ENCODE measurements at regions not wholly inside any gene's neighbourhood (a gene's known extent, or its start where the extent isn't known, plus 50 kb on each side); places are given as distances from the start of the nearest gene placed in this dataset.

- no peak for DNase-seq (ENCODE audit: low read depth)
- Histone ChIP-seq H3K27me3 (ENCODE audit: control insufficient read depth, insufficient read depth, low read length) (no peaks in the 10 kb centered on the region), H3K4me3 (ENCODE audit: low read depth, low read length) (no peak overlapping the region), H3K36me3 (ENCODE audit: control insufficient read depth, insufficient read depth, low read length) (no peaks in the 10 kb centered on the region)
- POLR2A ChIA-PET: no interaction called here
- TF ChIP-seq CTCF (IDR thresholded peaks at IDR 0.05; ENCODE audit: insufficient read depth, low read depth, low read length): no peak
- CTCF ChIA-PET: no interaction called here
Measured at GRCh38 chr3:24863215-24863614, 368.6 kb upstream of the THRB start.

- DNase-seq (ENCODE audit: low read depth): no peak
- ChIA-PET CTCF (no interaction called here), POLR2A (no interaction called here)
- TF ChIP-seq CTCF (IDR thresholded peaks at IDR 0.05; ENCODE audit: insufficient read depth, low read depth, low read length): no peak
- no peaks in the 10 kb centered on the region for H3K36me3 ChIP-seq (ENCODE audit: control insufficient read depth, insufficient read depth, low read length)
- no peak overlapping the region for H3K4me3 ChIP-seq (ENCODE audit: low read depth, low read length)
- H3K27me3 ChIP-seq (ENCODE audit: control insufficient read depth, insufficient read depth, low read length): no peaks in the 10 kb centered on the region
Measured at GRCh38 chr3:24867783-24868182, 373.1 kb upstream of the THRB start.

- no peaks in the 10 kb centered on the region for H3K36me3 ChIP-seq (ENCODE audit: control insufficient read depth, insufficient read depth, low read length)
- H3K27me3 ChIP-seq (ENCODE audit: control insufficient read depth, insufficient read depth, low read length): no peaks in the 10 kb centered on the region
- no peak overlapping the region for H3K4me3 ChIP-seq (ENCODE audit: low read depth, low read length)
- no peak for TF ChIP-seq CTCF (IDR thresholded peaks at IDR 0.05; ENCODE audit: insufficient read depth, low read depth, low read length)
- no peak for DNase-seq (ENCODE audit: low read depth)
- ChIA-PET CTCF (no interaction called here), POLR2A (no interaction called here)
Measured at GRCh38 chr3:24881239-24881638, 386.6 kb upstream of the THRB start.

GRCh38 chr3:24886501-24886900 lies 391.9 kb upstream of the THRB start:
- ChIA-PET CTCF (no interaction called here), POLR2A (no interaction called here)
- no peak overlapping the region for H3K4me3 ChIP-seq (ENCODE audit: low read depth, low read length)
- no peaks in the 10 kb centered on the region for H3K36me3 ChIP-seq (ENCODE audit: control insufficient read depth, insufficient read depth, low read length)
- TF ChIP-seq CTCF (IDR thresholded peaks at IDR 0.05; ENCODE audit: insufficient read depth, low read depth, low read length): no peak
- H3K27me3 ChIP-seq (ENCODE audit: control insufficient read depth, insufficient read depth, low read length): no peaks in the 10 kb centered on the region
- no peak for DNase-seq (ENCODE audit: low read depth)

- Histone ChIP-seq H3K4me3 (ENCODE audit: low read depth, low read length) (no peak overlapping the region), H3K27me3 (ENCODE audit: control insufficient read depth, insufficient read depth, low read length) (no peaks in the 10 kb centered on the region), H3K36me3 (ENCODE audit: control insufficient read depth, insufficient read depth, low read length) (no peaks in the 10 kb centered on the region)
- CTCF ChIA-PET: no interaction called here
- POLR2A ChIA-PET: no interaction called here
- no peak for TF ChIP-seq CTCF (IDR thresholded peaks at IDR 0.05; ENCODE audit: insufficient read depth, low read depth, low read length)
- DNase-seq (ENCODE audit: low read depth): no peak
Measured at GRCh38 chr3:24890012-24890411, 395.4 kb upstream of the THRB start.
